Hepatocyte (in vitro differentiated cells): ENCODE measurements at regions not wholly inside any gene's neighbourhood (a gene's known extent, or its start where the extent isn't known, plus 50 kb on each side); places are given as distances from the start of the nearest gene placed in this dataset.

ENCODE experiments used
- CTCF ChIP-seq: fragments of 200-600 bp; sonication (generic); IDR thresholded peaks from 2 replicates; pipeline ENCODE4 v1.5.1; 2016; ENCODE audit warnings: antibody characterized with exemption, mild to moderate bottlenecking; ENCODE audit not compliant: poor library complexity
- EZH2 ChIP-seq: fragments of 200-600 bp; sonication (generic); IDR thresholded peaks from 2 replicates; pipeline ENCODE4 v1.6.1; 2016; ENCODE audit warnings: antibody characterized with exemption, mild to moderate bottlenecking, borderline replicate concordance
- EZH2phosphoT487 ChIP-seq: fragments of 200-600 bp; sonication (generic); IDR thresholded peaks from one replicate; pipeline ENCODE4 v1.6.1; 2018; ENCODE audit warnings: antibody characterized with exemption, mild to moderate bottlenecking, low read depth, moderate library complexity; ENCODE audit not compliant: unreplicated experiment, severe bottlenecking

- TF ChIP-seq EZH2phosphoT487 (no peak), EZH2 (no peak), CTCF (no peak)
Measured at GRCh38 chr1:166378805-166379204, 212.0 kb upstream of the FAM78B start.
